ENCODE measurements at regions not wholly inside any gene's neighbourhood (a gene's known extent, or its start where the extent isn't known, plus 50 kb on each side); places are given as distances from the start of the nearest gene placed in this dataset.

DNA sequence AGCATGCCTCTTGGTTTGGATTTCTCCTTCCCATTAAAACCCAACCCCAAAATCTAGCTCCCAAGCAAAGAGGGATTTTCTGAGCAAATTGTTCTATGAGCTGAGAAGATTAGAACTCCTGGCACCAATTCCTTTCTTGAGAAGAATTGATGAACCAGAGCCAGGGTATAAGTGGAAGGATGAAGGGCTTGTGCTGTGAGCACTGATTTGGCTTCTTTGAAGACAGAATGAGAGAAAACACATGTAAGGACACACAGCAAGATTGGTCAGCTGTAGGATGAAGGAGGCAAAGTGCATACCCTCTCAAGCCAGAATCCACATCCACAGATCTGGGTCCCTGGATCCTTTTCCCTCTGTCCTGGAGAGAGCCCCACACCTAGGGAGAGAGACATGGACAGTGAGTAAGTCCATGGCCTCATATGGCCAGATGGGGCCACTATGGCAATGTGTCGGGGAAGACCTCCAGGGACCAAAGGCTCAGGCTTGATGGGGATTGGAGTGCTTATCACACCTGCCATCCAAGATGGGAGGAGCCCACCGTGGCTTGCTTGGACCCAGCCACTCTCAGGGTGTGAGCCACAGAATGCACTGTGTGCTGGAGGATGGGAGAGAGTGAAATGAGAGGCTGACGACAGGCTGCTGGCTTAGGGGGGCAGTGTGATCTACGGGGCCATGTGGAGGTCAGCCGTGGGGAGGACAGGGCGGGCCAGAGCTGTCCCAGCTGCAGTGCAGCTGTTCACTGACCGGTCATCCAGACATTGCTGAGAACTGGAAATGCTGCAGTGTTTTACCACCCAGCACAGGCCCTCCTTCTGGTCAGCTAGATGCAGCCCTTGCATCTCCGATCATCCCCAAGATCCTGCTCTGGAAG lies 339.8 kb downstream of the CYP26B1 start:
- Histone ChIP-seq H3K36me3 (ENCODE audit: control insufficient read depth, insufficient read depth, low read length) (no peaks in the 10 kb centered on the region), H3K79me2 (ENCODE audit: control insufficient read depth, insufficient read depth, low read length) (no peaks in the 10 kb centered on the region), H3K27ac (ENCODE audit: extremely low read depth, low read depth, low read length) (no peak overlapping the region), H4K20me1 (replicated peaks; ENCODE audit: control insufficient read depth, insufficient read depth, low read length) (no peaks in the 10 kb centered on the region), H3K4me2 (ENCODE audit: insufficient read depth, low read length) (no peak overlapping the region), H3K27me3 (ENCODE audit: control insufficient read depth in 2 of 2, insufficient read depth in 2 of 2, low read length in 2 of 2) (no peaks in the 10 kb centered on the region; a peak in 2 of 5 replicates), H3K9me3 (replicated peaks; ENCODE audit: control insufficient read depth, insufficient read depth, low read depth, low read length) (no peaks in the 10 kb centered on the region), H3K9me1 (ENCODE audit: control insufficient read depth, insufficient read depth, low read length) (no peaks in the 10 kb centered on the region), H3K4me3 (no peak overlapping the region), H2AFZ (ENCODE audit: low read depth, low read length) (no peak overlapping the region), H3K4me1 (replicated peaks in 1 of 2; ENCODE audit: control insufficient read depth in 2 of 2, insufficient read depth in 2 of 2, low read length in 2 of 2) (no peaks in the 10 kb centered on the region), H3K9ac (ENCODE audit: insufficient read depth in 1 of 2, low read depth in 2 of 2, low read length in 2 of 2) (no peak overlapping the region)
- DNase-seq (ENCODE audit: extremely low read depth in 1 of 4, low spot score in 3 of 4) = no peak
- BruUV-seq (replicated peaks) = no TSS peak
- ATAC-seq = no peak
- intact Hi-C loops (cut with micrococcal nuclease) = no loop called here
- FAIRE-seq = no peak
- POLR2A ChIA-PET = no interaction called here
- CTCF ChIA-PET (ENCODE audit: low intra/inter-chr PET ratio) = no interaction called here
- in situ Hi-C loops (cut with MboI) = loop anchor here (10.0 kb wide), 2 partner anchors 347 to 777 kb away; no protein-coding TSS in a partner anchor
- 2% methylated on average over 8 of the region's 8 CpGs for WGBS (ENCODE audit: insufficient coverage, low coverage, missing lambda C conversion rate)
- TF ChIP-seq ZNF143 (CRISPR knock-in tag; IDR thresholded peaks at IDR 0.05) = no peak
- TF ChIP-seq ZNF785 (CRISPR knock-in tag; IDR thresholded peaks at IDR 0.05) = no peak
- no peak for TF ChIP-seq SP1 (CRISPR knock-in tag; IDR thresholded peaks at IDR 0.05)
- TF ChIP-seq SMARCA5 (IDR thresholded peaks at IDR 0.05) = no peak
- TF ChIP-seq ZHX1 (conservative IDR thresholded peaks at IDR 0.05; ENCODE audit: low read length) = no peak
- no peak for TF ChIP-seq KLF10 (CRISPR knock-in tag; IDR thresholded peaks at IDR 0.05)
- no peak for TF ChIP-seq TFAM (CRISPR knock-in tag; conservative IDR thresholded peaks at IDR 0.05)
- TF ChIP-seq FOS (IDR thresholded peaks at IDR 0.05; ENCODE audit: extremely low read depth, insufficient read length) = no peak
- TF ChIP-seq, protein P1, sequence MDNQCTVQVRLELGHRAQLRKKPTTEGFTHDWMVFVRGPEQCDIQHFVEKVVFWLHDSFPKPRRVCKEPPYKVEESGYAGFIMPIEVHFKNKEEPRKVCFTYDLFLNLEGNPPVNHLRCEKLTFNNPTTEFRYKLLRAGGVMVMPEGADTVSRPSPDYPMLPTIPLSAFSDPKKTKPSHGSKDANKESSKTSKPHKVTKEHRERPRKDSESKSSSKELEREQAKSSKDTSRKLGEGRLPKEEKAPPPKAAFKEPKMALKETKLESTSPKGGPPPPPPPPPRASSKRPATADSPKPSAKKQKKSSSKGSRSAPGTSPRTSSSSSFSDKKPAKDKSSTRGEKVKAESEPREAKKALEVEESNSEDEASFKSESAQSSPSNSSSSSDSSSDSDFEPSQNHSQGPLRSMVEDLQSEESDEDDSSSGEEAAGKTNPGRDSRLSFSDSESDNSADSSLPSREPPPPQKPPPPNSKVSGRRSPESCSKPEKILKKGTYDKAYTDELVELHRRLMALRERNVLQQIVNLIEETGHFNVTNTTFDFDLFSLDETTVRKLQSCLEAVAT (IDR thresholded peaks at IDR 0.05) = no peak
- no peak for TF ChIP-seq ARID1B (IDR thresholded peaks at IDR 0.05)
- TF ChIP-seq GTF2A2 (tag; IDR thresholded peaks at IDR 0.05) = no peak
- TF ChIP-seq, protein P2, sequence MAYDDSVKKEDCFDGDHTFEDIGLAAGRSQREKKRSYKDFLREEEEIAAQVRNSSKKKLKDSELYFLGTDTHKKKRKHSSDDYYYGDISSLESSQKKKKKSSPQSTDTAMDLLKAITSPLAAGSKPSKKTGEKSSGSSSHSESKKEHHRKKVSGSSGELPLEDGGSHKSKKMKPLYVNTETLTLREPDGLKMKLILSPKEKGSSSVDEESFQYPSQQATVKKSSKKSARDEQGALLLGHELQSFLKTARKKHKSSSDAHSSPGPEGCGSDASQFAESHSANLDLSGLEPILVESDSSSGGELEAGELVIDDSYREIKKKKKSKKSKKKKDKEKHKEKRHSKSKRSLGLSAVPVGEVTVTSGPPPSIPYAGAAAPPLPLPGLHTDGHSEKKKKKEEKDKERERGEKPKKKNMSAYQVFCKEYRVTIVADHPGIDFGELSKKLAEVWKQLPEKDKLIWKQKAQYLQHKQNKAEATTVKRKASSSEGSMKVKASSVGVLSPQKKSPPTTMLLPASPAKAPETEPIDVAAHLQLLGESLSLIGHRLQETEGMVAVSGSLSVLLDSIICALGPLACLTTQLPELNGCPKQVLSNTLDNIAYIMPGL (CRISPR knock-in tag; IDR thresholded peaks at IDR 0.05) = no peak
- TF ChIP-seq SMARCC2 (IDR thresholded peaks at IDR 0.05; ENCODE audit: low read depth) = no peak

Measured in K562 (cell line).